Neural cell (in vitro differentiated cells): ENCODE measurements at regions not wholly inside any gene's neighbourhood (a gene's known extent, or its start where the extent isn't known, plus 50 kb on each side); places are given as distances from the start of the nearest gene placed in this dataset.

Experiments used
- CTCF ChIP-seq: fragments of 450-650 bp; IDR thresholded peaks from 2 replicates; pipeline ENCODE4 v1.5.1; 2014; ENCODE audit warnings: antibody characterized with exemption, mild to moderate bottlenecking, moderate library complexity; ENCODE audit not compliant: poor library complexity, severe bottlenecking
- EP300 ChIP-seq: fragments of 450-650 bp; conservative IDR thresholded peaks from 2 replicates; pipeline ENCODE4 v1.6.1; 2014; ENCODE audit warnings: antibody characterized with exemption, mild to moderate bottlenecking, moderate library complexity; ENCODE audit not compliant: poor library complexity, severe bottlenecking
- EZH2 ChIP-seq: fragments of 200-600, 300-800 bp; shearing (Covaris generic), sonication (generic); IDR thresholded peaks from 2 replicates; pipeline ENCODE4 v1.6.1; 2014; ENCODE audit warnings: antibody characterized with exemption, low read length, borderline replicate concordance, mild to moderate bottlenecking; ENCODE audit not compliant: insufficient read depth, poor library complexity, severe bottlenecking
- POLR2AphosphoS5 ChIP-seq: IDR thresholded peaks from 2 replicates; pipeline ENCODE4 v1.6.1; 2012
- TF ChIP-seq, protein P1 (sequence below): IDR thresholded peaks from 2 replicates; pipeline ENCODE4 v1.6.1; 2012; ENCODE audit warnings: borderline replicate concordance

DNA sequence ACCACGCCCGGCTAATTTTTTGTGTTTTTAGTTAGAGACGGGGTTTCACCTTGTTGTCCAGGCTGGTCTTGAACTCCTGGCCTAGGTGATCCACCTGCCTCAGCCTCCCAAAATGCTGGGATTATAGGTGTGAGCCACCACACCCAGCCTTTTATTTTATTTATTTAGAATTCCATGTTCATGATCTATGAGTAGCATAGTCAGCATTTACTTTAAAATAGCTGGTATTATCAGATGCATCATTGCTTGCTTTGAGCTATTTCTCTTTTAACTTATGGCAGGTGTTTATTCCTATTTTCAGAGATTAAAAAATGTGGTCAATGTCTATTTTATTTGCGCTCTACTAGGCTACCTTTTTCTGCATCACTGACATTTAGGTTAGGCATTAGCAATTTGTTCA, 152.0 kb downstream of the UTRN start:
- TF ChIP-seq CTCF (no peak), POLR2AphosphoS5 (no peak), EZH2 (no peak), EP300 (no peak)
- TF ChIP-seq, protein P1, sequence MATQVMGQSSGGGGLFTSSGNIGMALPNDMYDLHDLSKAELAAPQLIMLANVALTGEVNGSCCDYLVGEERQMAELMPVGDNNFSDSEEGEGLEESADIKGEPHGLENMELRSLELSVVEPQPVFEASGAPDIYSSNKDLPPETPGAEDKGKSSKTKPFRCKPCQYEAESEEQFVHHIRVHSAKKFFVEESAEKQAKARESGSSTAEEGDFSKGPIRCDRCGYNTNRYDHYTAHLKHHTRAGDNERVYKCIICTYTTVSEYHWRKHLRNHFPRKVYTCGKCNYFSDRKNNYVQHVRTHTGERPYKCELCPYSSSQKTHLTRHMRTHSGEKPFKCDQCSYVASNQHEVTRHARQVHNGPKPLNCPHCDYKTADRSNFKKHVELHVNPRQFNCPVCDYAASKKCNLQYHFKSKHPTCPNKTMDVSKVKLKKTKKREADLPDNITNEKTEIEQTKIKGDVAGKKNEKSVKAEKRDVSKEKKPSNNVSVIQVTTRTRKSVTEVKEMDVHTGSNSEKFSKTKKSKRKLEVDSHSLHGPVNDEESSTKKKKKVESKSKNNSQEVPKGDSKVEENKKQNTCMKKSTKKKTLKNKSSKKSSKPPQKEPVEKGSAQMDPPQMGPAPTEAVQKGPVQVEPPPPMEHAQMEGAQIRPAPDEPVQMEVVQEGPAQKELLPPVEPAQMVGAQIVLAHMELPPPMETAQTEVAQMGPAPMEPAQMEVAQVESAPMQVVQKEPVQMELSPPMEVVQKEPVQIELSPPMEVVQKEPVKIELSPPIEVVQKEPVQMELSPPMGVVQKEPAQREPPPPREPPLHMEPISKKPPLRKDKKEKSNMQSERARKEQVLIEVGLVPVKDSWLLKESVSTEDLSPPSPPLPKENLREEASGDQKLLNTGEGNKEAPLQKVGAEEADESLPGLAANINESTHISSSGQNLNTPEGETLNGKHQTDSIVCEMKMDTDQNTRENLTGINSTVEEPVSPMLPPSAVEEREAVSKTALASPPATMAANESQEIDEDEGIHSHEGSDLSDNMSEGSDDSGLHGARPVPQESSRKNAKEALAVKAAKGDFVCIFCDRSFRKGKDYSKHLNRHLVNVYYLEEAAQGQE = no peak
